ENCODE measurements at regions not wholly inside any gene's neighbourhood (a gene's known extent, or its start where the extent isn't known, plus 50 kb on each side); places are given as distances from the start of the nearest gene placed in this dataset.

DNA sequence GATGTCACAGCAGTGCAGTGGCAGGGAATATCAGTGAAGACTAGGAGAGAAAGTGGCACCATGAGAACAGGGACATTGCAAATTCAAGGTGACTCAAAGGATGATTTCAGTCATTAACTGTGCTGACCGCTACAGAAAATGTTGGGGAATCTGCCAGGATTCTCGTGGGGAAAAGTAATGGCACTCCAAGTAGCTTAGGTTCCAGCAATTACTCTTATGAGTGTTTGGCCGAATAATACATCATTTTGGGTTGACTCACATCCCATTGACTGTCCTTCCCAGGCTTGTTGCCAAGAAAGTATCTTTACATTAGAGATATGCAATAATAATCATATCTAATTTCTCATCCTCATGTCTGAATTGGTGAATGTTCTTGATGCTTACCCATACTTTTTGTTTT lies 1411.1 kb upstream of the PCDH7 start:
- peak in 1 of 6 donors; percentile 29 for DNase-seq (ENCODE audit: low read depth in 4 of 6, low spot score in 6 of 6)

DNA sequence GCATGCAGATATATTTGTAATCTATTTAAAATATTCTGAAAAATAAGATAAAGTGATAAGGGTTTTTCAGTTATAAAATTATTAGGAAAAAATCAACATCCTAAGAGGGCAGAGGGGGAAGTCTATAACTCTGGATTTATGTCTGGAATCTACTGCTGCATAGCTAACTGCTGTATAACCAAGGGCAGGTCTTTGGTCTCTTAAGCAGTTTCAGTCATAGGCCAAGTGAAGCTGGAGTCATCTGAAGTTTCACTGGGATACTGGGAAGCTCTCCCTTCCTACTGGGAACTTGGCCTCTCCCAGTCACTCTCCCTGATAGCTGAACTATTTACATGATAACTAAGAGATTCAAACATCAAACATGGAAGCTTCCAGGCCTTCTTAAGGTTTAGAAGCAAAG lies 1409.9 kb upstream of the PCDH7 start:
- H3K27me3 ChIP-seq (ENCODE audit: control insufficient read depth, insufficient read depth, low read length): no peaks in the 10 kb centered on the region
- no peaks in the 10 kb centered on the region for H3K36me3 ChIP-seq (ENCODE audit: control insufficient read depth, insufficient read depth, low read length)
- no peak overlapping the region for H3K27ac ChIP-seq (ENCODE audit: low read depth, low read length)
- no peak for DNase-seq (ENCODE audit: low read depth in 4 of 6, low spot score in 6 of 6)
- no peaks in the 10 kb centered on the region for H3K4me1 ChIP-seq (ENCODE audit: control insufficient read depth, insufficient read depth, low read length)
- no peak overlapping the region for H3K4me3 ChIP-seq (ENCODE audit: low read depth, low read length)
- H3K9me3 ChIP-seq (ENCODE audit: control insufficient read depth, insufficient read depth, low read length): no peaks in the 10 kb centered on the region

More for the DNA sequence above, 1411.1 kb upstream of the PCDH7 start:
- no peaks in the 10 kb centered on the region for H3K36me3 ChIP-seq (ENCODE audit: control insufficient read depth, insufficient read depth, low read length)
- H3K4me3 ChIP-seq (ENCODE audit: low read depth, low read length): no peak overlapping the region
- no peaks in the 10 kb centered on the region for H3K4me1 ChIP-seq (ENCODE audit: control insufficient read depth, insufficient read depth, low read length)
- H3K9me3 ChIP-seq (ENCODE audit: control insufficient read depth, insufficient read depth, low read length): no peaks in the 10 kb centered on the region
- no peaks in the 10 kb centered on the region for H3K27me3 ChIP-seq (ENCODE audit: control insufficient read depth, insufficient read depth, low read length)
- 100% methylated on average over 1 of the region's 3 CpGs for WGBS (ENCODE audit: insufficient coverage)
- H3K27ac ChIP-seq (ENCODE audit: low read depth, low read length): no peak overlapping the region

DNA sequence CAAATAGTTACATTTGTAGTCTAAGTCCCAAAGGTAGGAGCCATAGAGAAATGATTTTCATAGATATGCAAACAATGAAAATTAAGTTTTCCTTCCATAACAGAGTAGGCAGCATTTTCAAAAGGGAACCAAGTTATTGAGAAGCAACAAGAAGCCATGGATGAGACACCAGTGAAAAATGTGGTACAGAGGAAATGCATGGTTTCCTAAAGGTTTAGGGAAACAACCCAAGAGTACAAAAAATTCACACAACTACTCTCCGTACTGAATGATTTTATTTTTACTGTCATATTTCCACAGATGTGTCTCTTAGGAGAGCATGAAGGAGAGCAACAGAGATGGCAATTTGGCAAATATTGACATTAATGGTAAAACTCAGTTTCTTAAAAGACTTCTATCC lies 1408.9 kb upstream of the PCDH7 start:
- no peak overlapping the region for H3K27ac ChIP-seq (ENCODE audit: low read depth, low read length)
- no peak for DNase-seq (ENCODE audit: low read depth in 4 of 6, low spot score in 6 of 6)
- no peaks in the 10 kb centered on the region for H3K27me3 ChIP-seq (ENCODE audit: control insufficient read depth, insufficient read depth, low read length)
- H3K4me3 ChIP-seq (ENCODE audit: low read depth, low read length): no peak overlapping the region
- H3K9me3 ChIP-seq (ENCODE audit: control insufficient read depth, insufficient read depth, low read length): no peaks in the 10 kb centered on the region
- no peaks in the 10 kb centered on the region for H3K4me1 ChIP-seq (ENCODE audit: control insufficient read depth, insufficient read depth, low read length)
- no peaks in the 10 kb centered on the region for H3K36me3 ChIP-seq (ENCODE audit: control insufficient read depth, insufficient read depth, low read length)
- no CpG with 5 or more reads among the region's 1 CpG for WGBS (ENCODE audit: insufficient coverage)

DNA sequence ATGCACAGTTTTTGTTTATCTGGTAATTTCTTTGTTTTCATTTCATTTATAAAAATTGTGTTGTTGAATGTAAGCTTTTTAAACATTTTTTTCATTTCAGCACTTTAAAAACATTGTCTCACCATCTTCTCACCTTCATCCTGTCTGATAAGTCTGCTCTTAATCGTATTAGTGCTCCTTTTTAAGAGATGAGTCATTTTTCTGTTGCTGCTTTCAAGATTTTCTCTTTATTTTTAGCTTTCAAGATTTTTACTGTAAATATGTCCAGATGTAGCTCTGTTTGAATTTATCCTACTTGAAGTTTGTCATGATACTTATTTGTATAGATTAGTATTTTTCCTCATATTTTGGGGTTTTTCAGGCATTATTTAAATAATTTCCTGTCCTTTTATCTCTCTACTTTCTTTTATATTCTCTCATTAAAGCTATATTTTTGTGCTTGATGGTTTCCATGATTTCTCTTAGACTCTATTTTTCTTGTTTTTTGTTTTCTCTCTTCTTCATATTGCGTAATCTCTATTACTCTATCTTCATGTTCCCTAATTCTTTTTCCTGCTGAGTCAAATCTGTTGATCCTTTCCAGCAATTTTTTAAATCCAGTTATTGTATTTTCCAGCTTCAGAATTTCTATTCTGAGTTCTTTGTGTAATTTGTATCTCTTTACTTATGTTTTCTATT lies 1400.4 kb upstream of the PCDH7 start:
- Histone ChIP-seq H3K27me3 (ENCODE audit: control insufficient read depth, insufficient read depth, low read length) (no peaks in the 10 kb centered on the region), H3K4me1 (ENCODE audit: control insufficient read depth, insufficient read depth, low read length) (no peaks in the 10 kb centered on the region), H3K4me3 (ENCODE audit: low read depth, low read length) (no peak overlapping the region), H3K27ac (ENCODE audit: low read depth, low read length) (no peak overlapping the region), H3K9me3 (ENCODE audit: control insufficient read depth, insufficient read depth, low read length) (no peaks in the 10 kb centered on the region), H3K36me3 (ENCODE audit: control insufficient read depth, insufficient read depth, low read length) (no peaks in the 10 kb centered on the region)
- WGBS (ENCODE audit: insufficient coverage): no CpG with 5 or more reads among the region's 2 CpGs
- no peak for DNase-seq (ENCODE audit: low read depth in 4 of 6, low spot score in 6 of 6)

DNA sequence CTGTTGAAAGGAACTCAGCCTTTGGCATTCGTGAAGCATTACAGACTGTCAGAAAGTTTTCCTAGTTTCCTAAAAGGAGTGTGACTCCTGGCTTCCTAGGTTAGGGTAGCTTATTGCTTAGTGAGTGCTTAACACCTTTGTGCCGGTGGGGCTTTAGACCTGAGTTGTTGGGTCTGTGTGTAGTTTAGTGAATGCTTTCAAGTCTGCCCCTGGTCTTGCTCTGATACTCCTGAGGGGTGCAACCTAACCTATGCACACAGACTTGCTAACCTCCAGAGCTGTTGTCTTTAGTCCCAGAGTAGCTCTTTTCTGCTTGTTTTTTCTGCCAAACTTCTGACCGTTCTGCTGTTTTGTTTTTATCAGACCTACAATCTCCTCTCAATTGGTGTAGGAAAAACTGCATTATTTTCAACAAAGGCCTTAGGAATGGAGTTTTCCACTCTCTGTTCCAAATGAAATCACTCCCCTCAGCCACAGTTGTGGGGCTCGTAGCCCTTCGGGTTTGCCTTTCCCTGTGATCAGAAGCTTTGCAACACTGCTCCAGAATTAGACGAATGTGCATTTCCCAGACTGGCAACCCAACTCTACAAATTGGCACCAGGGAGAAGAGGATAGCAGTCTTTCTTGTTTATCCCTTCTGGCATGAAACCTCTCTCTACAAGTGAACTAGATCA lies 1399.1 kb upstream of the PCDH7 start:
- DNase-seq (ENCODE audit: low read depth in 4 of 6, low spot score in 6 of 6): peak in 1 of 6 donors; percentile 7
- Histone ChIP-seq H3K9me3 (ENCODE audit: control insufficient read depth, insufficient read depth, low read length) (no peaks in the 10 kb centered on the region), H3K27me3 (ENCODE audit: control insufficient read depth, insufficient read depth, low read length) (no peaks in the 10 kb centered on the region), H3K4me1 (ENCODE audit: control insufficient read depth, insufficient read depth, low read length) (no peaks in the 10 kb centered on the region), H3K27ac (ENCODE audit: low read depth, low read length) (no peak overlapping the region), H3K4me3 (ENCODE audit: low read depth, low read length) (no peak overlapping the region), H3K36me3 (ENCODE audit: control insufficient read depth, insufficient read depth, low read length) (no peaks in the 10 kb centered on the region)
- WGBS (ENCODE audit: insufficient coverage): 69% methylated on average over 2 of the region's 6 CpGs

DNA sequence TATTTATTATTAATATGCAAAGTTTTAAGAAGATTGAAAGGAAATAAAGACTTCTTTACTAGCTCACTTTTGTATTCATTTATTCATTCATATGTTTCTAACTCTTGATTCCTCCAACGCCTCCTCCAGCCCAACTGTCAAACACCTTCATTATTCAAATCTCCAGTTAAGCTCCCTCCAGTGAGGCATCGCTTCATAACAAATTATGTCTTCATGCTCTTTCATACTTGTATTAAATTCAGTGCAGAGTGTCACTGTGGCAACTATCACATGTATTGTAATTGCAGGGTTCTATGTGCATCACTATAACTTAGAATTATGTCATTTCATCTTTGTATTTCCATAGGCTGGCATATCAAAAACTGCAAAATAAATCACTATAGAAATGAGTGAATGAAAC lies 1394.2 kb upstream of the PCDH7 start:
- Histone ChIP-seq H3K36me3 (ENCODE audit: control insufficient read depth, insufficient read depth, low read length) (no peaks in the 10 kb centered on the region), H3K4me1 (ENCODE audit: control insufficient read depth, insufficient read depth, low read length) (no peaks in the 10 kb centered on the region), H3K27ac (ENCODE audit: low read depth, low read length) (no peak overlapping the region), H3K4me3 (ENCODE audit: low read depth, low read length) (no peak overlapping the region), H3K27me3 (ENCODE audit: control insufficient read depth, insufficient read depth, low read length) (no peaks in the 10 kb centered on the region), H3K9me3 (ENCODE audit: control insufficient read depth, insufficient read depth, low read length) (no peaks in the 10 kb centered on the region)
- DNase-seq (ENCODE audit: low read depth in 4 of 6, low spot score in 6 of 6): peak in 1 of 6 donors; percentile 11
- WGBS (ENCODE audit: insufficient coverage): 83% methylated on average over 1 of the region's 2 CpGs

DNA sequence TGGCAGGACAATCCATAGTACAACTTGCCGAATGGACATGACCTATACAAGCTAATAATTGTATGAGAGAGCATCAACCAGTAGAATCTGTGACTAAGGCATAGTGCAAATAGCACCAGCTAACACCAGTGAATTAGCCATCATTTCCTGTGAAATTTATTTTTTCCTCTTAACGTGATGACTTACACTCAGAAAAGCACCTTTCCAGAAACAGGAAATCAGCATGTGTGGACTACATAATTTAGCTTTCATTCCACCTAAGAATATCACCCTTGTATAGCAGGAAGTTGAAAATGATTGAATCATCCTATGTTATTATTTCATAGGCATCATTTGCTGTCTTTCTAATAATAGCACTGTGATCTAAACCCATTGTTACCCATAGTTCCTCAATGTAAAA lies 1393.4 kb upstream of the PCDH7 start:
- no peak for DNase-seq (ENCODE audit: low read depth in 4 of 6, low spot score in 6 of 6)
- no peaks in the 10 kb centered on the region for H3K9me3 ChIP-seq (ENCODE audit: control insufficient read depth, insufficient read depth, low read length)

DNA sequence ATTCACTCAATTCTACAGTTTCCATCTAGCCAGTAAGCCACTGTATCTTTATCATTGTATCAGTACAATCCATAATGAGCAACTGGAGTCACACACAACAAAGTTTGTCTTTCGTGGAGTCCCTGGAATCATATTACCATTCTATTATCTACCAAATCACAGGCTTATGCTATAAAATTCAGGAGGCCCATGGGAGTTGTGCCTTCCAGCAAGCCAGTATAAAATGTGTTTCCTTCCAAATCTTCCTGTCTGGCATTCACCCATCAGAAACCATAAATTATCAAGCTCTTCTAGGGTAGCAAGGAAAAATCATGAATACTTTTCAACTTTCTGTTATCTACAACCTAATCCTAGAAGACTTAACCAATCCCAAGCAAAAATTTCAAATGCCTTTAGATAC lies 1383.3 kb upstream of the PCDH7 start:
- DNase-seq (ENCODE audit: low read depth in 4 of 6, low spot score in 6 of 6): no peak
- H3K4me3 ChIP-seq (ENCODE audit: low read depth, low read length): no peak overlapping the region
- no peaks in the 10 kb centered on the region for H3K27me3 ChIP-seq (ENCODE audit: control insufficient read depth, insufficient read depth, low read length)
- H3K36me3 ChIP-seq (ENCODE audit: control insufficient read depth, insufficient read depth, low read length): no peaks in the 10 kb centered on the region
- 60% methylated on average over 1 of the region's 1 CpG for WGBS (ENCODE audit: insufficient coverage)
- H3K27ac ChIP-seq (ENCODE audit: low read depth, low read length): no peak overlapping the region
- no peaks in the 10 kb centered on the region for H3K9me3 ChIP-seq (ENCODE audit: control insufficient read depth, insufficient read depth, low read length)
- no peaks in the 10 kb centered on the region for H3K4me1 ChIP-seq (ENCODE audit: control insufficient read depth, insufficient read depth, low read length)

More for the DNA sequence above, 1393.4 kb upstream of the PCDH7 start:
- WGBS (ENCODE audit: insufficient coverage): no CpG with 5 or more reads among the region's 2 CpGs
- no peaks in the 10 kb centered on the region for H3K27me3 ChIP-seq (ENCODE audit: control insufficient read depth, insufficient read depth, low read length)
- H3K36me3 ChIP-seq (ENCODE audit: control insufficient read depth, insufficient read depth, low read length): no peaks in the 10 kb centered on the region
- H3K27ac ChIP-seq (ENCODE audit: low read depth, low read length): no peak overlapping the region
- no peaks in the 10 kb centered on the region for H3K4me1 ChIP-seq (ENCODE audit: control insufficient read depth, insufficient read depth, low read length)
- H3K4me3 ChIP-seq (ENCODE audit: low read depth, low read length): no peak overlapping the region

DNA sequence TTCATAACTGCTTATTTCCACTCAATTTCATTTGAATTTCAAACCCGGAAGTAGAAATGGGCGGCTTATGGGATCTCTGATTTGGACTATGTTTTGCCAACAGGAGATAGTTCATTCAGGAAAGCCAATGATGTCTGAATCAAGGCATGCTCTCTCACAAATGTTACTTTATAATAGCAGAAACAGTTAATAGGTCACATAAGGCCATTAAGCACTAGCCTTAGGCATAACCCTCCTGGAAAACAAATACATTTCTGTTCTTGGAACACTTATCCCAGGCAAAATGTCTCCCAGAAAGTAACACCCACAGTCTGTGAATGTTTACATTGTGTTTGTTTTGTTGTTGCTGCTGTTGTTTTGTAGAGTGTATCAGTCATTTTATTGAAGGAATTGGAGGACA lies 1347.2 kb upstream of the PCDH7 start:
- no peaks in the 10 kb centered on the region for H3K4me1 ChIP-seq (ENCODE audit: control insufficient read depth, insufficient read depth, low read length)
- H3K36me3 ChIP-seq (ENCODE audit: control insufficient read depth, insufficient read depth, low read length): no peaks in the 10 kb centered on the region
- H3K9me3 ChIP-seq (ENCODE audit: control insufficient read depth, insufficient read depth, low read length): no peaks in the 10 kb centered on the region
- H3K27me3 ChIP-seq (ENCODE audit: control insufficient read depth, insufficient read depth, low read length): no peaks in the 10 kb centered on the region
- DNase-seq (ENCODE audit: low read depth in 4 of 6, low spot score in 6 of 6): no peak
- WGBS (ENCODE audit: insufficient coverage): no CpG with 5 or more reads among the region's 2 CpGs
- no peak overlapping the region for H3K27ac ChIP-seq (ENCODE audit: low read depth, low read length)
- H3K4me3 ChIP-seq (ENCODE audit: low read depth, low read length): no peak overlapping the region

DNA sequence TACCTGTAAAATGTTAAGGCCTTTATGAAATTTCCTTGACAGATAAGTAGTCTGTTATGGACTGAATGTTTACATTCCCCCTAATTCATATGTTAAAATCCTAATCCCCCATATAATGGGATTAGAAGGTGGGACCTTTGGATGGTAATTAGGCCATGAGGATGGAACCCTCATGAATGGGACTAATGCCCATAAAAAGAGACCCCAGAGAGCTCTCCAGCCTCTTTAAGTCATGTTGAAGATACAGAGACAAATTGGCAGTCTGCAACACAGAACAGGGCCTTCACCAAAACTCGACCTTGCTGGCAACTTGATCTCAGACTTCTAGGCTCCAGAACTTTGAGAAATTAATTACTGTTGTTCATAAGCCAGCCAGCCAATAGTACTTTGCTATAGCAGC lies 1344.5 kb upstream of the PCDH7 start:
- WGBS (ENCODE audit: insufficient coverage): 80% methylated on average over 1 of the region's 1 CpG
- no peak for DNase-seq (ENCODE audit: low read depth in 4 of 6, low spot score in 6 of 6)

More for the DNA sequence above, 1344.5 kb upstream of the PCDH7 start:
- Histone ChIP-seq H3K36me3 (ENCODE audit: control insufficient read depth, insufficient read depth, low read length) (no peaks in the 10 kb centered on the region), H3K4me1 (ENCODE audit: control insufficient read depth, insufficient read depth, low read length) (no peaks in the 10 kb centered on the region), H3K4me3 (ENCODE audit: low read depth, low read length) (no peak overlapping the region), H3K27ac (ENCODE audit: low read depth, low read length) (no peak overlapping the region), H3K9me3 (ENCODE audit: control insufficient read depth, insufficient read depth, low read length) (no peaks in the 10 kb centered on the region), H3K27me3 (ENCODE audit: control insufficient read depth, insufficient read depth, low read length) (no peaks in the 10 kb centered on the region)

Measured in spinal cord (tissue), 9 donors.